ENCODE measurements at regions not wholly inside any gene's neighbourhood (a gene's known extent, or its start where the extent isn't known, plus 50 kb on each side); places are given as distances from the start of the nearest gene placed in this dataset.
"Not testable (repeated sequence)": the region's sequence is repeated elsewhere in the genome, so short reads cannot be mapped to it uniquely, and the experiment has no call there.

GRCh38 chr4:160549951-160550519, 1447.2 kb downstream of the RAPGEF2 start:
- in situ Hi-C loops (cut with HindIII; ENCODE audit: low sequenced_read_pairs): not testable (repeated sequence)

- in situ Hi-C loops (cut with HindIII; ENCODE audit: low sequenced_read_pairs): no loop called here
These were observed 1459.8 kb downstream of the RAPGEF2 start for GRCh38 chr4:160562661-160563060.

GRCh38 chr4:160563552-160564282, 1460.8 kb downstream of the RAPGEF2 start:
- in situ Hi-C loops (cut with HindIII; ENCODE audit: low sequenced_read_pairs): no loop called here

- in situ Hi-C loops (cut with HindIII; ENCODE audit: low sequenced_read_pairs): no loop called here
These were observed 1464.8 kb downstream of the RAPGEF2 start for GRCh38 chr4:160567634-160568033.

GRCh38 chr4:160570271-160570670, 1467.4 kb downstream of the RAPGEF2 start:
- in situ Hi-C loops (cut with HindIII; ENCODE audit: low sequenced_read_pairs): no loop called here

GRCh38 chr4:160574272-160574671, 1471.4 kb downstream of the RAPGEF2 start:
- in situ Hi-C loops (cut with HindIII; ENCODE audit: low sequenced_read_pairs): not testable (repeated sequence)

- in situ Hi-C loops (cut with HindIII; ENCODE audit: low sequenced_read_pairs): no loop called here
These were observed 1477.7 kb downstream of the RAPGEF2 start for GRCh38 chr4:160580581-160580980.

GRCh38 chr4:160592258-160592657, 1489.4 kb downstream of the RAPGEF2 start:
- in situ Hi-C loops (cut with HindIII; ENCODE audit: low sequenced_read_pairs): loop anchor here (10.0 kb wide), 1 partner anchor 1533 kb away; no protein-coding TSS in a partner anchor

GRCh38 chr4:160595646-160596045, 1492.8 kb downstream of the RAPGEF2 start:
- in situ Hi-C loops (cut with HindIII; ENCODE audit: low sequenced_read_pairs): loop anchor here (10.0 kb wide), 1 partner anchor 1529 kb away; no protein-coding TSS in a partner anchor

- in situ Hi-C loops (cut with HindIII; ENCODE audit: low sequenced_read_pairs): no loop called here
These were observed 1501.7 kb downstream of the RAPGEF2 start for GRCh38 chr4:160604541-160604940.

- in situ Hi-C loops (cut with HindIII; ENCODE audit: low sequenced_read_pairs): no loop called here
These were observed 1508.3 kb downstream of the RAPGEF2 start for GRCh38 chr4:160611181-160611580.

GRCh38 chr4:160631044-160631443, 1528.2 kb downstream of the RAPGEF2 start:
- in situ Hi-C loops (cut with HindIII; ENCODE audit: low sequenced_read_pairs): no loop called here

- in situ Hi-C loops (cut with HindIII; ENCODE audit: low sequenced_read_pairs): no loop called here
These were observed 1511.0 kb downstream of the FSTL5 start for GRCh38 chr4:160652790-160653189.

- in situ Hi-C loops (cut with HindIII; ENCODE audit: low sequenced_read_pairs): no loop called here
These were observed 1488.2 kb downstream of the FSTL5 start for GRCh38 chr4:160675550-160675949.

GRCh38 chr4:160685729-160686128, 1478.1 kb downstream of the FSTL5 start:
- in situ Hi-C loops (cut with HindIII; ENCODE audit: low sequenced_read_pairs): no loop called here

GRCh38 chr4:160701671-160702070, 1462.1 kb downstream of the FSTL5 start:
- in situ Hi-C loops (cut with HindIII; ENCODE audit: low sequenced_read_pairs): no loop called here

- in situ Hi-C loops (cut with HindIII; ENCODE audit: low sequenced_read_pairs): no loop called here
These were observed 1454.8 kb downstream of the FSTL5 start for GRCh38 chr4:160709026-160709425.

GRCh38 chr4:160709546-160709945, 1454.3 kb downstream of the FSTL5 start:
- in situ Hi-C loops (cut with HindIII; ENCODE audit: low sequenced_read_pairs): no loop called here

GRCh38 chr4:160716551-160716950, 1447.2 kb downstream of the FSTL5 start:
- in situ Hi-C loops (cut with HindIII; ENCODE audit: low sequenced_read_pairs): no loop called here

- in situ Hi-C loops (cut with HindIII; ENCODE audit: low sequenced_read_pairs): no loop called here
These were observed 1446.0 kb downstream of the FSTL5 start for GRCh38 chr4:160717848-160718247.

GRCh38 chr4:160724063-160724462, 1439.7 kb downstream of the FSTL5 start:
- in situ Hi-C loops (cut with HindIII; ENCODE audit: low sequenced_read_pairs): no loop called here

- in situ Hi-C loops (cut with HindIII; ENCODE audit: low sequenced_read_pairs): no loop called here
These were observed 1418.7 kb downstream of the FSTL5 start for GRCh38 chr4:160745126-160745525.

Measured in endothelial cell of hepatic sinusoid (primary cell).